Kidney glomerular epithelial cell (primary cell): ENCODE measurements at regions not wholly inside any gene's neighbourhood (a gene's known extent, or its start where the extent isn't known, plus 50 kb on each side); places are given as distances from the start of the nearest gene placed in this dataset.
"Not testable (repeated sequence)": the region's sequence is repeated elsewhere in the genome, so short reads cannot be mapped to it uniquely, and the experiment has no call there.

Experiments used
- DNase-seq: peaks from one replicate; lab custom pipeline; 2025; lab: John Stamatoyannopoulos, UW

DNA sequence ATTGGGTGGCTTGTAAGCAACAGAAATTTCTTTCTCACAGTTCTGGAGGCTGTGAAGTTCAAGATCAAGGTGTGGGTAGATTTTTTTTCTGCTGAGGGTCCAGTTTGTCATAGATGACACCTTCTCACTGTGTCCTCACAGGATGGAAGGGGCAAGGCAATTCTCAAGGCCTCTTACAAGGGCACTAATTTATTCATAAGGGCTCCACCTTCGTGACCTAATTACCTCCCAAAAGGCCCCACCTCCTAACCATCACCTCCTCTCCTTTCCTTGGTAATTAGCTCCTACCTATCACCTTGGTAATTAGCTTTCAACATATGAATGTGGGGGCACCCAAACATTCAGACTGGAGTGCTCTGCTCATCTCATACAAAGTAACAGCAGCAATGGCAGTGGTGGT lies 92.3 kb upstream of the CD44 start:
- DNase-seq, result no peak

- no peak for DNase-seq
These were observed 91.8 kb upstream of the CD44 start for GRCh38 chr11:35047179-35047578.

- DNase-seq, result no peak
These were observed 91.2 kb upstream of the CD44 start for GRCh38 chr11:35047769-35048168.

DNA sequence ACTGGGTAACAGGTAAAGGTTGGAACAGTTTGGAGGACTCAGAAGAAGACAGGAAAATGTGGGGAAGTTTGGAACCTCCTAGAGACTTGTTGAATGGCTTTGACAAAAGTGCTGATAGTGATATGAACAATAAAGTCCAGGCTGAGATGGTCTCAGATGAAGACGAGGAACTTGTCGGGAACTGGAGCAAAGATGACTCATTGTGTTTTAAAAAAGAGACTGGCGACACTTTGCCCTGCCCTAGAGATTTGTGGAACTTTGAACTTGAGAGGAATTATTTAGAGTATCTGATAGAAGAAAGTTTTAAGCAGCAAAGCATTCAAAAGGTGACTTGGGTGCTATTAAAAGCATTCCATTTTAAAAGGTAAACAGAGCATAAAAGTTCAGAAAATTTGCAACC lies 90.6 kb upstream of the CD44 start:
- not testable (repeated sequence) for DNase-seq

- no peak for DNase-seq
These were observed 89.0 kb upstream of the CD44 start for GRCh38 chr11:35049859-35050531.

DNA sequence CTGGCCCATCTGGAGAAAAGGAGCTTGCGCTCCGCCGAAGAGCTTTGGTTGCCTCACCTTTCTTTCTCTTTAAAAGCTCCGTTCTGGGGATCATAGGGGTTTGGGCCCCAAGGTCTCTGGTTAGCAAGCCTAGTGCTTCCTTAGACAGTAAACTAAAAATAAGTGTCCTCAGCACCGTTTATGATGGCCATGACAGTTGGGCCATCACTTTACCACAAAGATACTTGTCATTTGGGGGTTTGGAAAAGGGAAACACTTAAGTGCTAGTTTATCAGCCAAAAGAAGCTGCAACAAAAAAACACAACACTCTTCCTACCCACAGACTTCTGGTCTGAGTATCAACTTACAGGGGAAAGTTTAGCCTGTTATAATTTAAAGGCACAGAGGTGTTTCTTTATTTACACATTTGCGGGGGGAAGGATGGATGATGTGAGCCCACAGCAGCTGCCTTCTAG lies 88.4 kb upstream of the CD44 start:
- no peak for DNase-seq

GRCh38 chr11:35056391-35057093 lies 82.4 kb upstream of the CD44 start:
- DNase-seq, result no peak

DNA sequence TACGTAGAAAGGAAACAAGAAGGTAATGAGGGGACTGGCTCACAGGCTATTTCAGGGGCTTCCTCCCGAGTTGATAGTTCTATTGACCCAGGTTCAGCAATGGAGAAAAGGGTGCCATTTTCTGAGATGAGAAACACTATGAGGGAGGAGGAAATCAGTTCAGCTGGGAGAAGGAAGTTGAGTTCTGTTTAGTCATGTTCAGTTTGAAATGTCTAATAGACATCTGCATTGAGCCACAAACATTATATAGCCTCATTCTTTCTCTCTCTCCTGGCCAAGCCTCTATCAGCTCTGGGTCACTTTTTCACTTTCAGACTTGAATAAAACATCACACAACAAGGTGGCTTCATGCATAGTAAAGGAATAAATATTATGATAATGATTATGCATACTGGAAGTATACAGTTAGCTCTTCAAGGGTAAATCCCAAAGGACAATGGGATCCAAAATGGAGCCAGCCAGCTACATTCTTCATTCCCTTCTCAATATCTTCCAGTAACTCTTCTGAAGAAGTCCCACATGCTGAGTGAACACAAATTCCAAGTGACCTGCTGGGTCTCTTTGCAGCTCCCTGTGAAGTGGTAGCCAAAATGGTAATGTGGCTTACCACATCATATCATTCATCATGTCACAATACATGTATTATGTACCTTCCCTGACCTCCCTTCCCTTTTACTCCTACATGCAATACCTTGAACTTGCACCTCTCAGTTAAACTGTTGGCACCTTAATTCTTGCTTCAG lies 80.9 kb upstream of the CD44 start:
- no peak for DNase-seq

GRCh38 chr11:35058669-35059434 lies 80.1 kb upstream of the CD44 start:
- DNase-seq, result no peak

- no peak for DNase-seq
These were observed 77.2 kb upstream of the CD44 start for GRCh38 chr11:35061516-35062440.

- no peak for DNase-seq
These were observed 75.5 kb upstream of the CD44 start for GRCh38 chr11:35063488-35063931.

DNA sequence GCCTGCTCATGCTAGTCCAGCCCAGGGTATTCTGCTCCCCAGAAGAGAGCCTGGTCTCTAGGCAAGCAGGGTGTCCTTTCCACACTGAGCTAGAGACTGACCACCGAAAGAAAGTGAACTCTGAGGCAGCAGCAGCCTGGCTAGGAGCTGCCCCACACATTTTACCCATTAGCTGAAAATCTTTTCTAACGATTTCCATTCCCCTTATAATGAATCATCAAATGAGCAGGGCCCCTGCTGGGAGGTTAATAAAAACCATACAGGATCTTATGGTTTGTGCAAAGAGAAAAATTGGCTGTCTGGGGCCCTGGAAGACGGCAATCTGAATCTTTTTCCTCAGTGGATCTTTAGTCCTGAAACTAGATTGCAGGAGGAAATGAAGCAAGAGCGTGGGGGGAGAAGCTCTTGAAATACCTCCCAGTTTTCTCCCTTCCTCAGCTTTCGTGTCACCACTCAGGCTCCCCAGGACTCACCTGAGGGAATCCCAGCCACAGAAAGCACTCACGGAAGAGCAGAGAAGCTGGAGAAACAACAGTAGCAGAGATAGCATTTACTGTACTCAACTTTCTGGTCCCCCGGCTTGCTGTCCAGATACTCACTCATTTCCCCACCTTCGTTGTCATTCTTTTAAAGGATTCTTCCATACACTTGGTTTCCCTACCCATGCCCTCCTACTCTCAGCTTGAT lies 74.7 kb upstream of the CD44 start:
- DNase-seq, result no peak

DNA sequence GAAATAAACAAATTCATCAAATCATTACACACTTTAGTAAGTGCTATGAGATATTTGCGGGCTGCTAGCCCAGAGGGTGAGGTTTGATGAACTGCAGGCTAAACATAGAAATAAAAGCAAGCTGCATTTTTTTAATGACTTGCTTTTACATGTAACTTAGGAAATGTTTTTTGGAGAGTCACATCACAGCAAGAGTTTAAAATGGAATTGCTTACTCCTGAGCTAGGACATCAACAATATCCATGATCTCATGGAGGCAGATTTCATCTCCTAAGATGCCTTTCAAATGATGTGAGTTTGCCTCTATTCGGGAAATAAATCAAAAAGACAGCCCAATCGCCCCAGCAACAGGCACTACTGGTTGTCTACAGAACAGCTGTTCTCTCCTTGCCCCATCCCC lies 73.4 kb upstream of the CD44 start:
- DNase-seq, result no peak

- no peak for DNase-seq
These were observed 72.9 kb upstream of the CD44 start for GRCh38 chr11:35066030-35066429.

DNA sequence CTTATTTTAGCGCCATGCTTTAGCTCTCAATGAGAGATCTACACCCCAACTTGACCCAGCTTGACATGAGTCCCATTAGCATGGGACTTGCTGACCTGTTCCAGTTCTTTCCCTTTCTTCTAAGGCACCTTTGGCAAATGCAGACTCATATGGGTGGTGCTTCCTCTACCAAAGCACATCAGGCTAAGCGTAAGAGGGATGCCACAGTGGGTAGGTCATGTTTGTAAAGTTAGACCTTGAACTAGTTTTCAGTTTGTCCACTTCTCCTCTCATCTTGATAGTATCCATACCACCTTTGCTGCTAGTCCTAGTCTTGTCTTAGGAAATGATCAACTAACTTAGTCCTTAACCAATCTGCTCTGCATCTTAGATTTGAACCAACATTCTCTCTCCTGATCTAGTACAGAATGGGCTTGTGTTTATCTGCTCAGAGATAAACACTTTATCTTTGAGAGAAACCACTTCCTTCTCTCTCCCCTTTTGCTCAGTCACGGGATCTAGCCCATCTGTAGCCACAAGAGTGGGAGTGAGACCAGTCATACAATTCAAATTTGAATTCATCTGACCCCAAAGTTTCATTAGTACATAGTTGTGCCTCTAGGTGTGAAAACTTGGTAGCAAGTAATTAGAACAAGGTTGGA lies 72.1 kb upstream of the CD44 start:
- no peak for DNase-seq

DNA sequence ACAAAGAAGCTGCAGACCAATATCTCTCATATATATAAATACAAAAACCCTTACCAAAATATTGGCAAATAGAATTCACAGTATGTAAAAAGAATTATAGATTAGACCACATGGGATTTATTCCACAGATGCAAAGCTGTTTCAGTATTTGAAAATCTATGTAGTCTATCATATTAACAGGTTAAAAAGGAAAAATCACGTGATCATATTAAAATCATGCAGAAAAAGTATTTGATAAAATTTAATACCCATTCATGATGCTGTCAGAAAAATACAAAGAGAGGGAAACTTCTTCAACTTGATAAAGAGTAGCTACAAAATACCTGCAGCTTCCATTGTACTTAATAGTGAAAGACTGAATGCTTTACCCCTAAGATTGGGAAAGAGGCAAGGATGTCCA lies 67.2 kb upstream of the CD44 start:
- no peak for DNase-seq

DNA sequence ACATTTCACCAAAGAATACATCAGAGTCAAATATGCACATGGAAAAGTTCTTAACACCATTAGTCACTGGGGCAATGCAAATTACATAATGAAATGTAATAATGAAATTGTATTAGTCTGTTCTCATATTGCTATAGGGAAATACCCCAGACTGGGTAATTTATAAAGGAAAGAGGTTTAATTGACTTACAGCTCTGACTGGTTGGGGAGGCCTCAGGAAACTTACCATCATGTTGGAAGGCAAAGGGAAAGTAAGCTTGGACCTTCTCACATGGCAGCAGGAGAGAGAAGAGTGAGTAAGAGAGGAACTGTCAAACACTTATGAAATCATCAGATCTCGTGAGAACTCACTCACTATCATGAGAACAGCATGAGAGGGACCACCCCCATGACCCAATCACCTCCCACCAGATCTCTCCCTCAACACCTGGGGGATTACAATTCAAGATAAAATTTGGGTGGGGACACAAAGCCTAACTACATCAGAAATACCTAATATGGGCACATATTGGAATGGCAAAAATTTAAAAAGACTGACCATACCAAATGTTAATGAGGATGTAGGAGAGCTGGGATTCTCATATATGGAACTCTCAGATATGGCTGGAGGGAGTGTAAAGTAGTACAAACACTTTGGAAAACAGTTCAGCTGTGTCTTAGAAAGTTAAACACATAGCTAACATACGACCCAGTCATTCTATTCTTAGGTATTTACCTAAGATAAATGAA lies 65.1 kb upstream of the CD44 start:
- DNase-seq, result no peak

DNA sequence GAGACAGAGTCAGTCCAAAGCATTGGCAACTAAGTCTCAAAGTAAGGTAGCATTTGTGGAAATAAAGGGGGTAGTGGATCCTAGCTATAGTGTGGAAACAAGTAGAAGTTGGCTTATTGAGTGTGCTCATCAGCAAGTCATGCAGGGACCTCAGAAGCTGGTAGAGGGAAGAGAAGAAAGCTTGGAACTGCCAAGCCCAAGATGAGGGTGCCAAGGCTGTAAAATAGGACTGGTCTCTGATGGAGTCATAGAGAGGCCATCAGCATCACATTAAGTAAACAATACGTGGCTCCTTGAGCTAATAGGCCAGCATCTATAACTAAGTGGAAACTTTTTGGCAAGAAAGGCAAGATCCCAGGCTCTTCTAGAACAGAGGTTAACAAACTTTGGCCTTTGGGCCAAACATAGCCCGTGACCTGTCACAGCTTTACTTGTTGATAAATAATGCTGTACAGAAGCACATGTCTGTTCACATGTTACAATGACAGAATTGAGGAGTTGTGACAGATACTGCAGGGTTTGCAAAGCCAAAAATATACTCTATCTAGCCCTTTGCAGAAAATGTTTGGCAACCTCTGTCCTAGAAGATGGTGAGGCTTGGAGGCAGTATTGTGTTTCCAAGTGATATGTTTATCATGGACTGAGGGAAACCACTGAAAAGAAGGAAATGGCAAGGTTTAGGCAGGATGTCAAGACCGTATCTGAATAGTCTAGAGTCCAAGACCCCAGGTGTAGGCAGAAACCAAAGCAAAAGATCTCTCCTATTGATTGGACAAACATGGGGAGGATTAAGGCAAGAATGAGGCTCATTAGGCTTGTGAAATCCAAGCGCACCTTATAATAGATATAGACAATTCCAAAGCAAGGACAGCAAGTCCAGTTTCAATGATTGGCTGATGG lies 62.5 kb upstream of the CD44 start:
- no peak for DNase-seq
